Testis (tissue), 2 donors: ENCODE measurements at regions not wholly inside any gene's neighbourhood (a gene's known extent, or its start where the extent isn't known, plus 50 kb on each side); places are given as distances from the start of the nearest gene placed in this dataset.
"Not testable (repeated sequence)": the region's sequence is repeated elsewhere in the genome, so short reads cannot be mapped to it uniquely, and the experiment has no call there.

Experiments used
- DNase-seq: peaks from one replicate; pipeline ENCODE4 v3.0.0-alpha.2; 2019
- H3K27ac ChIP-seq, 2 donors: fragments of 200-600 bp; sonication (generic); one replicate each; pipeline ENCODE4 v1.5.1; 2019
- H3K27me3 ChIP-seq: fragments of 200-600 bp; sonication (generic); one replicate; pipeline ENCODE4 v1.5.1; 2019
- H3K36me3 ChIP-seq: fragments of 200-600 bp; sonication (generic); one replicate; pipeline ENCODE4 v1.5.1; 2017; ENCODE audit warnings: low read depth; ENCODE audit errors: missing control alignments
- H3K4me1 ChIP-seq: fragments of 200-600 bp; sonication (generic); one replicate; pipeline ENCODE4 v1.5.1; 2019
- H3K4me3 ChIP-seq, 2 donors: fragments of 200-600 bp; sonication (generic); one replicate each; pipeline ENCODE4 v1.5.1; 2017 to 2019
- H3K9me3 ChIP-seq: fragments of 200-600 bp; sonication (generic); one replicate; pipeline ENCODE4 v1.5.1; 2017
- CTCF ChIP-seq, 3 experiments: fragments of 450-650 bp in 2 of 3; fragments of 200-600 bp in 1 of 3; sonication (generic) in 1 of 3; IDR thresholded peaks; one replicate each; pipeline ENCODE4 v1.5.1; 2016 to 2019; ENCODE audit warnings: antibody characterized with exemption in 3 of 3, mild to moderate bottlenecking in 2 of 3, moderate library complexity in 1 of 3
- POLR2A ChIP-seq: fragments of 450-650 bp; IDR thresholded peaks from one replicate; pipeline ENCODE4 v1.6.1; 2017; ENCODE audit warnings: antibody characterized with exemption, mild to moderate bottlenecking, moderate library complexity
- WGBS, 2 donors: methylation state at CpG; one replicate each; pipeline ENCODE4 v1.1.5; 2018; 5-methylcytosine and 5-hydroxymethylcytosine counted together
- intact Hi-C: fragments of 100-400 bp; cut with DNase I; formaldehyde crosslinking; loops from one replicate; pipeline ENCODE4 v1.15.1; 2023; ENCODE audit warnings: low total_unique reads

GRCh38 chr6:4225161-4225872, 89.9 kb upstream of the ECI2 start:
- Histone ChIP-seq H3K27me3 (no peaks in the 10 kb centered on the region), H3K27ac (no peak overlapping the region), H3K4me1 (peaks cover 11% of the 10 kb centered on the region), H3K4me3 (no peak overlapping the region), H3K9me3 (no peaks in the 10 kb centered on the region), H3K36me3 (no peaks in the 10 kb centered on the region)
- no peak for TF ChIP-seq POLR2A
- TF ChIP-seq CTCF (IDR thresholded peaks at IDR 0.05), result no peak
- peak; percentile 37 for DNase-seq
- 58 to 86% methylated on average over 8 to 9 of the region's 9 CpGs for WGBS, 2 donors
- intact Hi-C loops, result no loop called here

GRCh38 chr6:4224067-4224978, 88.9 kb upstream of the ECI2 start:
- intact Hi-C loops, result no loop called here
- Histone ChIP-seq H3K9me3 (no peaks in the 10 kb centered on the region), H3K4me1 (peaks cover 11% of the 10 kb centered on the region), H3K27me3 (no peaks in the 10 kb centered on the region), H3K36me3 (no peaks in the 10 kb centered on the region), H3K4me3 (no peak overlapping the region), H3K27ac (peak overlapping the region; percentile 32 to 39)
- peak; percentile 66 for DNase-seq
- 36 to 46% methylated on average over 9 of the region's 9 CpGs for WGBS, 2 donors
- TF ChIP-seq CTCF (IDR thresholded peaks at IDR 0.05) (no peak), POLR2A (no peak)

- Histone ChIP-seq H3K4me3 (no peak overlapping the region), H3K4me1 (peaks cover 11% of the 10 kb centered on the region), H3K27ac (no peak overlapping the region), H3K36me3 (no peaks in the 10 kb centered on the region), H3K27me3 (no peaks in the 10 kb centered on the region), H3K9me3 (no peaks in the 10 kb centered on the region)
- no peak for TF ChIP-seq CTCF (IDR thresholded peaks at IDR 0.05)
- no peak for TF ChIP-seq POLR2A
- intact Hi-C loops, result no loop called here
- no peak for DNase-seq
- WGBS, 2 donors, result 75 to 100% methylated on average over 1 of the region's 1 CpG
These were observed 85.2 kb upstream of the ECI2 start for GRCh38 chr6:4220558-4220957.

DNA sequence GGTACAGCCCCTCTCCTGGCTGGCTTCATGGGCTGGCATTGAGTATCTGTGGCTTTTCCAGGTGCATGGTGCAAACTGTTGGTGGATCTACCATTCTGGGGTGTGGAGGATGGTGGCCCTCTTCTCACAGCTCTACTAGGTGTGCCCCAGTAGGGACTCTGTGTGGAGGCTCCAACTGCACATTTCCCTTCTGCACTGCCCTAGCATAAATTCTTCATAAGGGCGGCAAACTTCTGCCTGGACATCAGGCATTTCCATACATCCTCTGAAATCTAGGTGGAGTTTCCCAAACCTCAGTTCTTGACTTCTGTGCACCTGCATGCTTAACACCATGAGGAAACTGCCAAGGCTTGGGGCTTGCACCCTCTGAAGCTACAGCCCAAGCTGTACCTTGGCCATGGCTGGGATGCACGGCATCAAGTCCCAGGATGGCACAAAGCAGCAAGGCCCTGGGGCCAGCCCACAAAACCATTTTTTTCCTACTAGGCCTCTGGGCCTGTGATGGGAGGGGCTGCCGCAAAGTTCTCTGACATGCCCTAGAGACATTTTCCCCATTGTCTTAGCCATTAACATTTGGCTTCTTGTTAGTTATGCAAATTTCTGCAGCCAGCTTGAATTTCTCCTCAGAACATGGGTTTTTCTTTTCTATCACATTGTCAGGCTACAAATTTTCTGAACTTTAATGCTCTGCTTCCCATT, 83.4 kb upstream of the ECI2 start:
- DNase-seq, H3K27me3 ChIP-seq, H3K9me3 ChIP-seq, intact Hi-C loops, H3K27ac ChIP-seq, H3K36me3 ChIP-seq, H3K4me3 ChIP-seq, H3K4me1 ChIP-seq: not testable (repeated sequence)
- WGBS, 2 donors, result 95 to 100% methylated on average over 1 to 3 of the region's 3 CpGs

- Histone ChIP-seq H3K9me3 (no peaks in the 10 kb centered on the region), H3K4me1 (no peaks in the 10 kb centered on the region), H3K27ac (no peak overlapping the region), H3K4me3 (no peak overlapping the region), H3K27me3 (no peaks in the 10 kb centered on the region), H3K36me3 (no peaks in the 10 kb centered on the region)
- no peak for DNase-seq
- 85 to 92% methylated on average over 1 of the region's 1 CpG for WGBS, 2 donors
- no peak for TF ChIP-seq CTCF (IDR thresholded peaks at IDR 0.05)
- no peak for TF ChIP-seq POLR2A
- intact Hi-C loops, result no loop called here
These were observed 77.2 kb upstream of the ECI2 start for GRCh38 chr6:4212588-4212987.
